Stimulated activated CD4-positive, alpha-beta T cell treated with anti-CD3 and anti-CD28 coated beads, TNF-alpha, amount 100 ng/mL, for 24 hours (primary cell): ENCODE measurements at regions not wholly inside any gene's neighbourhood (a gene's known extent, or its start where the extent isn't known, plus 50 kb on each side); places are given as distances from the start of the nearest gene placed in this dataset.

Source experiments
- DNase-seq, 3 experiments: peaks; one replicate each; pipeline ENCODE4 v3.0.0-alpha.2; 2020; ENCODE audit warnings: low read depth in 3 of 3

DNA sequence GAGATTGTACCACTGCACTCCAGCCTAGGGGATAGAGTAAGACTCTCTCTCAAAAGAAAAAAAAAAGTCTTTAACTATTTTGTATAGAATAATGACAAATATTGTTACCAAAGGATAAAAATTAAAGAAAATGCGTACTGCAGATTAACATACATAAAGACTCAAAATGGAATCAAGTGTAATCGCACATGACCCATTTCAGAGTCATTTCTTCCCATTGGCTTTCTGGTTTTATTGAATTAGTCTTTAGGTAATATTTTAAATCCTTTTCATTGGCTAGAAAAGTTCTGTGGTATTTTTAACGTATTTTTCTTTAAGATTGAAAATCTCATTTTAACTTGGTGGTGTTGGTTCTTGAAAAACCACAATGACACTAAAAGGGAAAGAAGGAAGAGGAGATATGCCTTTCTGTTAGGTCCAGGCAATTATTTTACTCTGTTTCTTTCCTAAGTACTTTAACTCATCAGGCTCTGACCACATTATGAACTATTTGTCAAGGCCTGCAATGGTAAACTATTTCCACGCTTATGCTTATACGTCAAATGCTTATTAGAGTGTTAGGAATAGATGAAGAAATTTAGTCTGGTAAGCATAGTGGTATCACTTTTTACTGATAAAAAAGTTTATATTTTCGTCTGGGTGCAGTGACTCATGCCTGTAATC, 52.3 kb downstream of the PLEKHG1 start:
- DNase-seq = no peak

DNA sequence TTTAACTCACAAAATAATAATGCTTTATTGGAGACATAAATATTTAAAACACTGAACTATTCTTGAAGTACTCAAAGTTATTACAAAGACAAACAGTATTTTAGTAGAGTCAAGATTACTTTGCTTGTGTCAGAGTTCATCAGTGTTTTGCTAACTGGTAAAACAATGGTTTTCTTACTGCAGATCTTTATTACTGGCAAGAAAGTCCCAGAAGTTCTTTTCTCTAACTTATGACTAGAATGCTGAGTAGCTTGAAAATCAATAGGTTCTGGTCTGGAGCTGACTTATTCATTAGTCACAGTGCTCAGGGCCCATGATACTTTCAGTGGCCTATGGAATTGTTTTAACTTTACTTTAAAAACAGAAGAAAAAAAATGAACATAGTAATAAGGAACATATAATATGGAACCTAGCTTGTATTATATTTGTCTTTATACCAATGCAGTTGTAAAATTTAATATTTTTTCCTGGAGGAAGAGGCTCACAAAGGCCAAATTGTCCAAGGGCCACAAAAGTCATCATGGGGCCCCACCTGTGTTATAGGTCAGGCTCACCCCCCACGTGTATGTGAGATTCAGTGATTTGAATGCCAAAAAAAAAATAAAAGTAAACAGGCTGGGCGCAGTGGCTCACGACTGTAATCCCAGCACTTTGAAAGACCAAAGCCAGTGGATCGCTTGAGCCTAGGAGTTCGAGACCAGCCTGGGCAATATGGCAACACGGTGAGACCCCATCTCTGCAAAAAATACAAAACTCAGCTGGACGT, 53.3 kb downstream of the PLEKHG1 start:
- DNase-seq = no peak

DNA sequence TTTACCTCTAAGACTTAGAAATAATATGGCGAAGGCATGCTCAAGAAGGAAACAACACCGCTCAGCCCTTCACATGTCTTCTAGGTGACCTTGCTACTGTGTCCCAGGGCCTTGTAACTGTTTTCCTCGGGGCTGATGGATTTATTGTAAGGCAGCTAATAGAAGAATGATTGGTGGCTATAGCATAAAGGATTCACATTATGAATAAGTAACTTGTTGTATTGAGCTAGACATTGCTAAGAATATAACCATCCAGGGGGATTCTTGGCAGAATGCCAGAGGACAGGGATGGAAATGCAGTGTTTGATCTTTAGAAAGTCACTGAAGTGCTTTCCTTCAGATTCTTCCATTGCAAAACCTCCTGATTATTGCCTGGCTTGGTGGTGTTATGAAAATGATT, 54.9 kb downstream of the PLEKHG1 start:
- DNase-seq = no peak

DNA sequence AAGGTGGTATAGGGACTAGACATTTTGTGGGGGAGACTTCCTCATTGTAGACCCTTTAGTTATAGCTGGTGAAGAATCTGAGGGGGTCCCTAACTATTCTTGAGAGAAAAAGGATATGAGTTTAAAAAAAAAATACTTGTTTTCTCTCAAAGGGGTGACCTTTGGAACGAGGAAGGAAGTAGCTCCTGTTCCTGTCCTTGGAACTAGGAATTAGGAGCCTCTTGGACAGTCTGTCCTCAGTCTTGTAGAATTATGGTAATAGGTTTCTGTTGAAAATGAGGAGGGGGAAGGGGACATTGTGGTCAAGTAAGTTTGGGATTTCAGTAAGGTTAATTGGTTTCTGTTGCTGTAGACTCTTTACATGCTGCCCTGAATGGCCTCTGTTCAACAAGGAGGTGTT, 56.5 kb downstream of the PLEKHG1 start:
- no peak for DNase-seq

DNA sequence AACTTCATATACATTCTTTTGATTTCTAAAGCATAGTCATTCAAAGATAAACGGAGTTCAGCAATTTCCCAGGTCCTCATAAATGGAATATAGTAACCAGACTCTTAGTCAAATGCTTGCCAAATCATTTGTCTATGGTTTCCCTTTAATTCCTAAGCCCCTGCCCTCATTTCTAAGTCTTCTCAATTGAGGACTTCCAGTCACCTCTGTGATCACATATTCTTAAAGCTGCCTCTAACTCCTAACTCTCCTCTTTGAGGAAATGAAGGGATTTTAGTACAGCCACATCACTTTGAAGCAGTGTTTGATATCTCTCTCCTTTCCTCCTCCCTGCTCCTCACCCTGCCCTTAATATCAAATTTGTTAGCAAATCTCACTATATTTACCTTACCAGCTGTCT, 58.7 kb downstream of the PLEKHG1 start:
- no peak for DNase-seq

DNA sequence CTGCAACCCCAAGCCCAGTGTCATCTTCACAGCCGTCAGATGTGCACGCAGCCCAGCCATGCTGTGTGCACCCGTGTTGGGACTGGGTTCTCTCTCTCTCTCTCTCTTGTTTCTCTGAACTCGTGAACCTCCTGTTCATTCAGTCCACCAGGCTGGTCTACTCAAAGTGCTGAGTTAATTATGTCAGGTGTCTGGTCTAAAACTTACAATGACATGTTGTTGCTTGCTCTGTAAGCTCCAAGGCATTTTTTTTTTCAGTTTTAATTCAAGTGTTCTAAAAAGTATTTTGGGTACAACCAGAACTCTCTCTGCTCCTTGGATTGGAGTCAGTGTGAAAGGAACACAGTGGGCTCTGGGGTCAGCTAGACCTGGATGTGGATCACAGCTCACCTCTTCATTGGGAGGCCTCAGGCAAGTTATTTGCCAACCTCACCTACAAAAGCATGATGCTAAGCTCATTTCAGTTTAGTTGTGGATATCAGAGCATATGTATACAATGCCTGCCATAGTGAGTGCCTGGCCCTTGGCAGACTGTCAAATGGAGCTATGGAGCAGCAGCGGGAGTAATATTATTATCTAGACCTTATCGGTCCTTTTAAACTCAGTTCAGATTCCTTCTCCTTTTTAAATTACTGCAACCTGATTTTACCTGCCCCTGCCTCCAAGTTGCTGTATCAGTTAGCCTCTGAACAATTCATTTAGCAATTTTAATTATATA, 59.5 kb downstream of the PLEKHG1 start:
- DNase-seq = no peak

DNA sequence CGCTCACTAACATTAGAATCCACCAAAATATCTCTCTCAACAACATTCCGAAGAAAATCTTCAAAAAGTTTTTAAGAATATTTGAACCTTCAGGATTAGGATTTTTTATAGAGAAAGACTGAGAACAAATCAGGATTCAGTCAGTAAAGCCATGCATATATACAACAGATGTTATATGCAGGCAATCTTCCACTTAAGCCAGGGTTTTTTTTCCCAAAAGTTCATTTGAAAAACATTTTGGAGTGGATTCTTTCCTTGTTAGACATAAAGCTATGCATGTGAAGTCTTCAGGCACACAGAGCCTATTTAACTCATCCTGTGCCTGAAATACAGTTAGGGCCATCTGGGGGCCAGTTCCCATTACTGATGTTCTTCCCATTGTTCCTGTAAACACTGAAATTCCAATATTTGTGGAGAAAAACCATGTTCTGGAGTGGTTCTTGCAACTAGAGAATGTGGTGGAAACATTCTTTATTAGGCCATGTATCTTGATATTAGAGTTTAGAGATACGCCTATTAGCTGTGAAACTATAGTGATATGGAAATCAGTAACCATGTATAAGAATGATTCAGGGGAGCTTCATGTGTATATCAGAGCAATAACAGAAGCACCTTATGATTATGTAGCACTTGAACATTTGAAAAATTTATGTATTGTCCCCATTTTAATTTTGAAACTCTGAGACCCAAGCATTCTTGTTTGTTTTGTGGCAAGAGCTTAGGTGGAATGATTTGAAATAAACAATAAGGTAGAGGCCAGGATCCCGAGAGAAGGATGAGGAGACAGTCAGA, 61.7 kb downstream of the PLEKHG1 start:
- DNase-seq = no peak

DNA sequence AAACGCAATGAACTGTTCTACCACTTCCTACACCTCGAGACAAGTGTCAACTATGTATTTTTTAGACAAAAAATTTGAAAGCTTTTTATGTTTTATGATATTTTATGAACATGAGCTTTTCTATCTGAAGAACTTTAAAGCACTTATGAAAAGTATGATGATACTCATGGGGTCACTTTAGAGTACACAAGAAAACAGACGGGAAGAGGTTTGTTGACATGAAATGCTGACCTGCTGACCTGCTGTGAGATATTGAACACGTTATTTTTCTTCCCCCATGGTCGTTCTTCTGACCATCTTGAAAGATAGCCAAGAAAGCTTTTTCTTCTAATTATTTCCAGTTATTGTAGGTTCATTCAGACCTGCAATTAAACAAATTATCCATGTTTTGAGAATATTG, 63.1 kb downstream of the PLEKHG1 start:
- no peak for DNase-seq

DNA sequence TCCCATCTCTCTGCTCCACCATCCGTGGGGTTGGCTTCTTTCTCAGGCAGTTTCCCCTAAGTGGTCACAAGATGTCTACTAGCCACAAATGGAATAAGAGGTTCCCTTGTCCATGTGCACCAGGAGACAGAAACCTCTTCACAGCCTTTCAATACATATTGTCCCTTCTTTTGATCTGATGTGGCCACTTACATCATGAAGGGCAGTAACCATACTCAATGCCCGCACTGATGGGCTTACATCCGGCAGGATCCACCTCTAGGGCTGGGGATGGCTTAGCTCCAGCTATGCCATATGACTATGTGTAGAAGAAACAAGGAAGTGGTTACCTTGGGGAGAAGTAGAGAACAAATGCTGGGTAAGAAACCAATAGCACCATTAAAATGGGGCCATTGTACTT, 64.4 kb downstream of the PLEKHG1 start:
- DNase-seq = no peak

DNA sequence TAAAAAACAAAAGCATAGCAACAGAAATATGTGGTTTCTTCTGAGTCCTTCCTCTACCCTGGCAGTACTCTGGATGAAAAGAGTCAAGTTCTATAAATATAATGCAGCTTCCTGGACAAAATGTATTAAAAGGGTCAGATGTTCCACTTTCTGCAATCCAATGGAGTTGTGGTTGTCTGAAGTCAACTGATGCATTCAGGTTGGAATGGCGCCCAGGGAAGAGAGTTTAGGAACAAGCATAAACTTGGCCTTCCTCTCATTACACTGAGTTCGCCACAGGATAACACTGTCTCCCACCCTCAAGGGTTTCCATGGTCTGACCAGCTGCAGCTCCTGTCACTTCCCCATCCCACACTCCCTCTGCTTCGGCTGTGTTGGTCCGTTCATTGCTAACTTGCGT, 66.4 kb downstream of the PLEKHG1 start:
- no peak for DNase-seq

DNA sequence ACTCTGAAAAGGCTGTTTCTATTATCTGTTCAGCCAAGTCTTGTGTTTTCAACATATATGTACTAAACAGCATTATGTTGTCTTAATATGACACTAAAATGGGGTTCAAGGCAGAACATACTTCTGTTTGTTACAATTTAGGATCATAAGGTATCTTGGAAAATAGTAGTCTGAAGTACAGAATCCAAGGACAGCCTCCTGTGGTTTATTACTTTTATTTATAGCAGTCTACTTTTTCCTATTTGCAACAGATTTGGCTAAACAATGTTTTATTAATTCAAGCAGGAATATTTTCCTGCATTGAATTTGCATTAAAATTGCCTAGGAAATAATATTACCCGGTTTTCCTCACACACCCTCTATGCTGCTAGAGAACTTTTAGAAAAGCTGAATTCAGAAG, 67.7 kb downstream of the PLEKHG1 start:
- no peak for DNase-seq

DNA sequence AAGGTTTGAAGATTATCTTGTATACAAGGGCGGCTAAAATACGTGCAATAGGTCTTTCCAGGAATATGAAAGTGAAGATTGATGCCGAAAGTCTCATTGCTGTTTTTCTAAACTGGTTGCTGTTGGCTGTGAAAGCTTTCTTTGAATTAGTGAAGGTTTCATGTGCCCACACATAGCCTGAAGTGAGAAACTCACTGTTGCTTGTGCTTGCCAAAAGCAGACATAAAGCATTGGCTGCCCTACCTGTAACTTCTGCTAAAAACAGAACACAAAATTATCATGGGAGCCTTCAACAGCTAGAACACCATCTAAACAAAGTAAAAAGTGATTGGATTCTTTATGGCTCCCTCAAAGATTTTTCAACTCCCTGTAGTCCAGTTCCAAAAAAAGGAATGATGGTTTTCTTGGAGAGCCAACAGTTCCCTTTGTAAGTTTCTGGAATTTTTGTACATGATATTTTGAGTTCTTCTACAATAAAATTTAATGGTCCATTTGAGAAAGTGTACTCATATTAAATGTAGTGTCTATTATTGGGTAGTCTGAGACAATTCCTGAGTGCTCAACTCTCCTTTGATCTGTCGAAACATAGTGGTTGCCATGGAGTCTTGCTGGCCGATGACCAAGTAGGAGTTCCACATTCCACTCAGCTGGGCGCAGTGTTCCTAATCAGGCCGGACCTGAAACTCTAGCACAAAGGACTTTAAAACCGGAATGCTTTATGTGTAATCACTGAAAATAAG, 68.5 kb downstream of the PLEKHG1 start:
- DNase-seq = no peak

DNA sequence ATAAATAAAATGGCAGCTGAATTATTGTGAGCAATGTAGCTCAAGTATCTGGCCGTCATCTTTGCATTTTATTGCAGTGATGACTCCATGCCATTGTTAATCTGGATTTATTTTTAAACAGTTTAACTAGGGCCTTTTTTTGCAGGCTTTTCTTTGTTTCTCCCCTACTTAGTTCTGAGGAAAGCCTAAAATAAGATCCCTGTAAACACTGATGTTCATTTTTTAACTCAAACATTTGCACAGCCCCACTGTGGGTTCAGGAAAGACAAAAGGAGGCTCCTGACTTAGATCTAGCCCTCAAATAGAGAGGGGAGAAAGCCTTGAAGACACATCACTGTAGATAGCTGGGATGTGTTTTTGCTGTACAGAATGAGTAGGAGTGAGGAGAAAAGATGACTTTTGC, 69.2 kb downstream of the PLEKHG1 start:
- no peak for DNase-seq

DNA sequence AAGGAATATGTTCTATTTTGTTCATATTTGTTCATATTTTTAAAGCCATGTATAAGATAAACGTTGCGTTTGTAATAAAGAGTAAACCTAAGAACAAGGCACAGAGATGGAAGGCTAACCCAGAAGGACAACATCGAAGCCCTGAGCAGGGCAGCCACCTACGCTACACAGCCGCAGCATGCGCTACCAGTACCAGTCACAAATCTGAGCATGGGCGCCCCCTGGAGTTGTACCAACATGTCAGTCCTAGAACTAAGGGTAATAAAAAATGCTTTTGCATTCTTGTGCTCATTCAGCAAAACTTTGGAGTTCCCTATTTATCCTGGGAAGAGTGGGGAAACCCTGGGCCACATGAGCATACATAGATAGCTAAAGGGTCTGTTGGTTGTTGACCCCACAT, 70.6 kb downstream of the PLEKHG1 start:
- no peak for DNase-seq

DNA sequence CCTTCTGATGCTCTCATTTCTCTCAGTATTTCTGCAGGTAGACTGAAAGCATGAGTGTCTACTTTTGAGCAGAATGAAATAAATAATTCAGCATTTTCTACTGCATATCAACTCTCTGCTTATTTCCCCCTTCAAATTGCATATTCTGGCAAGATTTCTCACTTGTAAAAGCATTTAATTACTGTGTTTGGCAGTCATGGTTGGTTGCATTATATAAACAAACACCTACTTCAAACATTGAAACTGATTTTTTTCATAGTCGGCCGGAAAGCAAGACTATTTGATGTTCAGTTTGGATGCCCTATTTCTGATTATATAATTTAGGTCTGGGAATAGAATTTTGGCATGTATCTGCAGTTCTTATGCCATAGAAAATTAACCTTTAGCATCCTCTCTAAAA, 73.1 kb downstream of the PLEKHG1 start:
- no peak for DNase-seq

DNA sequence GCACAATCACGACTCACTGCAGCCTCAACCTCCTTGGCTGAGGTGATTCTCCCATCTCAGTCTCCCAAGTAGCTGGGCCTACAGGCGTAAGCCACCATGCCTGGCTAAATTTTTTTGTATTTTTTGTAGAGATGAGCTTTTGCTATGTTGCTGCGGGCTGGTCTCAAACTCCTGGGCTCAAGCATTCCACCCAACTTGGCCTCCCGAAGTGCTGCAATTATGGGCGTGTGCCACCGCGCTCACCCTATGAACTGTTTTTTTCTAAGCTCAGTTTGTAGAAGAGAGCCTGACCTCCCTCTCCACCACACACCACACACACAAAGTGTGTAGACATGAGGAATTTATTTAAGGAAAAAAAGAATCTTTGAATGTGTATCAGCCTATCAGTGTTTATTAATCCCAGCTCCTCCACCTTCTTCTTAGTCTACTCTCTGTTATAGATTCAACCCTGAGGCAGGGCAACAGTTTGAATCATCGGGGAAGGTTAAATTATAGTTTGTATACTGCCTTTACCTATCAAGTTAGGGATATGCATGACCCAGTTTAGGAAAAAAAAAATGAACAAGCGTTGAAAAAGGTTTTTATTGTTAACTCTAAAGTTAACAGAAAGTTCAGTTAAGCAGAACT, 74.1 kb downstream of the PLEKHG1 start:
- DNase-seq = no peak

DNA sequence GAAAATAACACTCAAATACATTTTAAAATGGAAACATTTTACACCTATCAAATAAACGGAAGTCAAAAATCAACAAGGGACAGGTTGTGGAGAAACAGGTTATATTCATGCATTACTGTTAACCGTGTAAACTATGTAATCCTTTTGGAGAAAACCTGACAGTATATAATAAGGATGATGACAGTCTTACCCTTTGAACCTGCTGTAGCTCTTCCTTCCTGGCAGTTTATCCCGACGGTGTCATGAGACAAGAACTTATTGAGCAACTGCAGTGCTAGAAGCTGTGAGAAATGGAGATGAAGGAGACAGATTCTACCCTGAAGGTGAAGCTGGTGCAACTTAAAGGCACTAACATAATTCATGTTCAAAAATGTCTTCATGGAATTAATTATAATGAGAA, 76.7 kb downstream of the PLEKHG1 start:
- no peak for DNase-seq

DNA sequence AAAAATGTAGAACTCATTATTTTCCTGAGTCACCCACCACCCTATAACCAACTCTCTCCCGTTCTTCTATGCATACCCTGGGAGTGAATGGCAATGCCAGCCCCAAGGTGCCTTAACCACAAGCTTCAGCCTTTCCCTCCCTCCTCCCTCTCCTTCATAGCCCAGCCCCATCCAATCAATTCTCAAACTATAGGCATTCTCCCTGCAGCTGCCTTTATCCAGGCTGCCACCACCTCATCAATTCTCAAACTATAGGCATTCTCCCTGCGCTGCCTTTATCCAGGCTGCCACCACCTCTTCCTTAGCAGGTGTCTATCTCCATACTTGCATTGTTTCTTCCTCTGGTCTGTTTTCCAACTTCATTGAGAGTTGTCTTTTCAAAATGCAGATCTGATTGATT, 77.1 kb downstream of the PLEKHG1 start:
- no peak for DNase-seq

DNA sequence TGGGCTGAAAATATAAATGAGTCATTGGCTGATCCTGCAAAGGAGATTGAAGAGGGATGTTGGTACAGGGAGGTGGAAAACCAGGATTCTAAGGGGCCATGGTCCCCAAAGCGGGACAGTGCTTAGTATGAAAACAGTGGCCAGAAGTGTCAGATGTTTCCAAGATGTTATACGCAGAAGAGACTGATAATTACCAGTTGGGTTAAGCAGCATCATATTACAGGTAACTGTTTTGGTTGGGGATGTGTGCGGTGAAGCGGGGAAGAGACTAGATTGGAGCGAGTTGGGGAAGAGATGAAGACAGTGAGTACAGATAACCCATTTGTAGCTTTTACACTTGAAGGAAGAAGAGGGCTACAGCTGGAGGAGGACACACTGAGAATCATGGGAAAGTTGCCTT, 80.8 kb downstream of the PLEKHG1 start:
- no peak for DNase-seq

DNA sequence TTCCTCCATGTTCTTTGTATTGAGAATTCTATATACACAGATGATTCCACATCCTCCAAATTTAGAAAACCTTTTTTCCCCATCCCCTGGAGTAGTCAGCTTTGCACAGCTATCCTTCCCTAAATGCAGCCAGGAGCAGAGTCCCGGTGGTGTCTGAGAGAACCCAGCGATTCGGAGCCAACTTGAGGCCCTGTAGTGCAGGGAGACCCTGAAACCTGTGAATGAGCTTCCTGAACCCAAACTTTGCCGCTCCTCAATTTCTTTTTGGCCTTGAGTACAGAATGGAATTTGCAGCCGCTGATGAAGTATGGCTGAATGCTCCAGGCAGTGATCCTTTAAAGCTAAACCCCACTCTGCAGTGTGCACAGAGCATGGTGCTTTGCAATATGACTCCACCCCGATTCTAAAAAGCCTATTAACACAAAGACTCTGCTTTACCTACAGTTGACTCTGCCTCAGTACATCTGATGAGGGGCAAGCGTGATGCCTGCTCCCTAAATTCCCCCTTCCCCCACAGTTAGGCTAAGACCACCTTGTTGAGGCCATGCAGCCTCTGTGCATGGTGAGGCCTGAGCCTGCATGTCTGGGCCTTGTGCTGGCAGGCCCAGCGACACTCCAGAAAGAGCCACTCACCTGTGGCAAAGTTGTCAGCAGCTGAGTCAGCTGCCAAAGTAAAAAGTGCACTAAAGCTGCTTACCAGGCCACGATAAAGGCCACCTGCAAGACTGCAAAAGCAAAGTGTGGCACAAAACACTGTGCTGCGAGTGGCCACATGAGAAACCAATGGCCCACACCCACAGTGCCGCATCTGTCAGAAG, 82.1 kb downstream of the PLEKHG1 start:
- DNase-seq = no peak
